ENCODE measurements at regions not wholly inside any gene's neighbourhood (a gene's known extent, or its start where the extent isn't known, plus 50 kb on each side); places are given as distances from the start of the nearest gene placed in this dataset.

DNA sequence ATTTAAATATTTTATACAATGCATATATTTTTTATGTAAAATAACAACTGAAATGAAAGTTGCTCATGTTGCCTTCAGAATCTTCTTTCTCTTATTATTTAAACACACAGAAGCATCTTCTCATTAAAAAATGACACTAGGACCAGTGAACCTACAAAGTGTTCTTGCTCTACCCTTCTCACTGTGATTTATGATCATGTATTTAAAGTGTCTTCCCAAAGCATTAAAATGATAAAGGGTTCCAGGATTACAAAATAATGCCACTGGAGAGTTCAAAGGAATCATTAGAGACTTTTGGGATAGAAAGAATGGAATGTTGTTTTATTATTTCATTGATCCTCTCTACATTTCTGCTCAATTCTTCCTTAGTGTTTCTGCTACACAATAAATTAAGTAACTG is 643.6 kb upstream of the SLITRK1 start (continued):
- TF ChIP-seq CTCF (conservative IDR thresholded peaks at IDR 0.05; ENCODE audit: low read depth in 2 of 2) (no peak), POLR2AphosphoS5 (IDR thresholded peaks at IDR 0.05; ENCODE audit: low read depth) (no peak), ZNF331 (CRISPR knock-in tag; IDR thresholded peaks at IDR 0.05; ENCODE audit: low read depth) (no peak), EZH2 (IDR thresholded peaks at IDR 0.05; ENCODE audit: low read depth, unreplicated experiment) (no peak), EZH2phosphoT487 (IDR thresholded peaks at IDR 0.05; ENCODE audit: unreplicated experiment) (no peak)

GRCh38 chr13:84524586-84524985 is 642.3 kb upstream of the SLITRK1 start:
- Histone ChIP-seq H4K20me1 (replicated peaks; ENCODE audit: insufficient read depth) (no peaks in the 10 kb centered on the region), H3K36me3 (ENCODE audit: insufficient read depth) (no peaks in the 10 kb centered on the region), H3K9me2 (ENCODE audit: insufficient read depth) (no peaks in the 10 kb centered on the region), H3K79me2 (replicated peaks; ENCODE audit: insufficient read depth) (no peaks in the 10 kb centered on the region), H3K27ac (ENCODE audit: low read depth) (no peak overlapping the region), H3K4me2 (no peak overlapping the region), H3K4me1 (ENCODE audit: insufficient read depth) (no peaks in the 10 kb centered on the region), H2AFZ (no peak overlapping the region), H3K4me3 (no peak overlapping the region), H3K27me3 (ENCODE audit: insufficient read depth) (no peaks in the 10 kb centered on the region), H3F3A (replicated peaks; ENCODE audit: low read depth) (no peaks in the 10 kb centered on the region)
- ATAC-seq = no peak
- Mint-ChIP-seq H3K4me3 (no peak overlapping the region), H3K27ac (no peak overlapping the region), H3K4me1 (no peaks in the 10 kb centered on the region), H3K27me3 (ENCODE audit: insufficient read depth, low read depth, poor library complexity) (no peaks in the 10 kb centered on the region), H3K36me3 (ENCODE audit: low read depth) (no peaks in the 10 kb centered on the region), H3K9me3 (no peaks in the 10 kb centered on the region)
- no peak for DNase-seq (ENCODE audit: low spot score)
- TF ChIP-seq STAT1 (IDR thresholded peaks at IDR 0.05; ENCODE audit: unreplicated experiment) = no peak
- TF ChIP-seq ETS1 (IDR thresholded peaks at IDR 0.05) = no peak
- TF ChIP-seq REST (IDR thresholded peaks at IDR 0.05; ENCODE audit: unreplicated experiment) = no peak
- TF ChIP-seq ZNF462 (CRISPR knock-in tag; IDR thresholded peaks at IDR 0.05) = no peak
- TF ChIP-seq ZNF331 (CRISPR knock-in tag; IDR thresholded peaks at IDR 0.05; ENCODE audit: low read depth) = no peak
- TF ChIP-seq EZH2phosphoT487 (IDR thresholded peaks at IDR 0.05; ENCODE audit: unreplicated experiment) = no peak
- TF ChIP-seq ZNF114 (CRISPR knock-in tag; IDR thresholded peaks at IDR 0.05) = no peak
- TF ChIP-seq CREB1 (CRISPR knock-in tag; IDR thresholded peaks at IDR 0.05; ENCODE audit: low read depth) = no peak
- no peak for TF ChIP-seq NANOG (IDR thresholded peaks at IDR 0.05; ENCODE audit: borderline replicate concordance)
- no peak for TF ChIP-seq POLR2AphosphoS5 (IDR thresholded peaks at IDR 0.05; ENCODE audit: low read depth)
